HEK293T (cell line): ENCODE measurements at regions not wholly inside any gene's neighbourhood (a gene's known extent, or its start where the extent isn't known, plus 50 kb on each side); places are given as distances from the start of the nearest gene placed in this dataset.

Experiments used
- BHLHE40 ChIP-seq: fragments of 450-650 bp; IDR thresholded peaks from 2 replicates; pipeline ENCODE4 v1.6.1; 2016; ENCODE audit warnings: mild to moderate bottlenecking, moderate library complexity, borderline replicate concordance
- FOXA1 ChIP-seq: fragments of 450-650 bp; IDR thresholded peaks from 2 replicates; pipeline ENCODE4 v1.6.1; 2016; ENCODE audit warnings: mild to moderate bottlenecking
- FOXM1 ChIP-seq: fragments of 450-650 bp; IDR thresholded peaks from 2 replicates; pipeline ENCODE4 v1.6.1; 2017; ENCODE audit warnings: mild to moderate bottlenecking, borderline replicate concordance
- SP1 ChIP-seq: fragments of 450-650 bp; IDR thresholded peaks from 2 replicates; pipeline ENCODE4 v1.6.1; 2017
- ZNF384 ChIP-seq: fragments of 450-650 bp; IDR thresholded peaks from 2 replicates; pipeline ENCODE4 v1.6.1; 2016

DNA sequence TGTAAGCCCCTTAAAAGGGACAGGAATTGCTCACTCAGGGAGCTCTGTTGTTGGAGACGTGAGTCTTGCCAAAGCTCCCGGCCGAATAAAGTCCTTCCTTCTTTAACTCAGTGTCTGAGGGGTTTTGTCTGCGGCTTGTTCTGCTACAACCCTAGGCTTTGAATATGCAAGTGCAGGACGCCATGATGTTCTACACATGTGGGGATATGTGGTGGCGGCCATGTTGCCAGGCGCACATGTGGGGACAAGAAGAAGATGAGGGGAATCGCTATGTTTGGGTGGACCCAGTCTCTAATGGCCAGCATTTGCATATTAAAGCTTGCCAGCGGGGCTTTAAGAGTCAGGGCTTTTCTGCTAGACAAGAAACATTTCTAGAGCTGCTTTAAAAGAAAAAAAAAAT, 96.8 kb upstream of the CA10 start:
- TF ChIP-seq FOXM1 (no peak), ZNF384 (no peak), SP1 (no peak), FOXA1 (no peak), BHLHE40 (no peak)
